ENCODE measurements at regions not wholly inside any gene's neighbourhood (a gene's known extent, or its start where the extent isn't known, plus 50 kb on each side); places are given as distances from the start of the nearest gene placed in this dataset.

- TF ChIP-seq CTCF (IDR thresholded peaks at IDR 0.05; ENCODE audit: partially characterized antibody, unreplicated experiment): no peak
- Mint-ChIP-seq H3K27me3 (ENCODE audit: unreplicated experiment) (no peaks in the 10 kb centered on the region), H3K9me3 (ENCODE audit: unreplicated experiment) (no peaks in the 10 kb centered on the region), H3K4me3 (ENCODE audit: unreplicated experiment) (no peak overlapping the region), H3K36me3 (ENCODE audit: unreplicated experiment) (no peaks in the 10 kb centered on the region), H3K27ac (ENCODE audit: unreplicated experiment) (no peak overlapping the region), H3K4me1 (ENCODE audit: low read depth, unreplicated experiment) (peaks cover 31% of the 10 kb centered on the region)
- DNase-seq: peak; percentile 33
These were observed 214.6 kb upstream of the NFIA start for GRCh38 chr1:60867782-60868181.

- H3K9me3 Mint-ChIP-seq (ENCODE audit: unreplicated experiment): no peaks in the 10 kb centered on the region
- no peak overlapping the region for H3K4me3 Mint-ChIP-seq (ENCODE audit: unreplicated experiment)
- no peaks in the 10 kb centered on the region for H3K36me3 Mint-ChIP-seq (ENCODE audit: unreplicated experiment)
- no peak for TF ChIP-seq CTCF (IDR thresholded peaks at IDR 0.05; ENCODE audit: partially characterized antibody, unreplicated experiment)
- H3K27ac Mint-ChIP-seq (ENCODE audit: unreplicated experiment): no peak overlapping the region
- no peaks in the 10 kb centered on the region for H3K27me3 Mint-ChIP-seq (ENCODE audit: unreplicated experiment)
- H3K4me1 Mint-ChIP-seq (ENCODE audit: low read depth, unreplicated experiment): peaks cover 35% of the 10 kb centered on the region
- no peak for DNase-seq
These were observed 215.3 kb upstream of the NFIA start for GRCh38 chr1:60866917-60867531.

GRCh38 chr1:60866226-60866900 lies 216.0 kb upstream of the NFIA start:
- no peak for TF ChIP-seq CTCF (IDR thresholded peaks at IDR 0.05; ENCODE audit: partially characterized antibody, unreplicated experiment)
- Mint-ChIP-seq H3K27me3 (ENCODE audit: unreplicated experiment) (no peaks in the 10 kb centered on the region), H3K9me3 (ENCODE audit: unreplicated experiment) (no peaks in the 10 kb centered on the region), H3K27ac (ENCODE audit: unreplicated experiment) (no peak overlapping the region), H3K36me3 (ENCODE audit: unreplicated experiment) (no peaks in the 10 kb centered on the region), H3K4me3 (ENCODE audit: unreplicated experiment) (no peak overlapping the region), H3K4me1 (ENCODE audit: low read depth, unreplicated experiment) (peaks cover 36% of the 10 kb centered on the region)
- no peak for DNase-seq

GRCh38 chr1:60865166-60865565 lies 217.2 kb upstream of the NFIA start:
- Mint-ChIP-seq H3K27ac (ENCODE audit: unreplicated experiment) (peak overlapping the region; percentile 65), H3K36me3 (ENCODE audit: unreplicated experiment) (no peaks in the 10 kb centered on the region), H3K27me3 (ENCODE audit: unreplicated experiment) (no peaks in the 10 kb centered on the region), H3K4me3 (ENCODE audit: unreplicated experiment) (peak overlapping the region; percentile 68), H3K9me3 (ENCODE audit: unreplicated experiment) (no peaks in the 10 kb centered on the region), H3K4me1 (ENCODE audit: low read depth, unreplicated experiment) (peaks cover 41% of the 10 kb centered on the region)
- DNase-seq: no peak
- TF ChIP-seq CTCF (IDR thresholded peaks at IDR 0.05; ENCODE audit: partially characterized antibody, unreplicated experiment): no peak

- Mint-ChIP-seq H3K27me3 (ENCODE audit: unreplicated experiment) (no peaks in the 10 kb centered on the region), H3K4me3 (ENCODE audit: unreplicated experiment) (peak overlapping the region; percentile 31), H3K4me1 (ENCODE audit: low read depth, unreplicated experiment) (peaks cover 41% of the 10 kb centered on the region), H3K36me3 (ENCODE audit: unreplicated experiment) (no peaks in the 10 kb centered on the region), H3K27ac (ENCODE audit: unreplicated experiment) (peak overlapping the region; percentile 65), H3K9me3 (ENCODE audit: unreplicated experiment) (no peaks in the 10 kb centered on the region)
- no peak for TF ChIP-seq CTCF (IDR thresholded peaks at IDR 0.05; ENCODE audit: partially characterized antibody, unreplicated experiment)
- no peak for DNase-seq
These were observed 217.6 kb upstream of the NFIA start for GRCh38 chr1:60864722-60865121.

Measured in glutamatergic neuron (in vitro differentiated cells).